22Rv1 (cell line): ENCODE measurements at regions not wholly inside any gene's neighbourhood (a gene's known extent, or its start where the extent isn't known, plus 50 kb on each side); places are given as distances from the start of the nearest gene placed in this dataset.
A peak's percentile ranks its signal among the peaks of the same experiment; 100 is the strongest.

Experiments
- H3K27ac ChIP-seq: fragments of 450-650 bp; 2 replicates; pipeline ENCODE4 v1.5.1; 2017
- CTCF ChIP-seq: fragments of 450-650 bp; IDR thresholded peaks from 2 replicates; pipeline ENCODE4 v1.5.1; 2017; ENCODE audit warnings: mild to moderate bottlenecking
- ZFX ChIP-seq: fragments of 450-650 bp; IDR thresholded peaks from 2 replicates; pipeline ENCODE4 v1.6.1; 2017; ENCODE audit warnings: antibody characterized with exemption, borderline replicate concordance

- no peak overlapping the region for H3K27ac ChIP-seq
- TF ChIP-seq CTCF (no peak), ZFX (no peak)
These were observed 214.3 kb downstream of the ARRDC4 start for GRCh38 chr15:98174841-98175240.

- H3K27ac ChIP-seq = no peak overlapping the region
- TF ChIP-seq ZFX = no peak
- TF ChIP-seq CTCF = peak; percentile 70
These were observed 217.6 kb downstream of the ARRDC4 start for GRCh38 chr15:98177966-98178592.

GRCh38 chr15:98178861-98179260, 218.4 kb downstream of the ARRDC4 start:
- TF ChIP-seq ZFX = no peak
- TF ChIP-seq CTCF = no peak

GRCh38 chr15:98187549-98187948, 227.0 kb downstream of the ARRDC4 start:
- H3K27ac ChIP-seq = no peak overlapping the region
- TF ChIP-seq ZFX = no peak
- no peak for TF ChIP-seq CTCF

More at GRCh38 chr15:98178861-98179260, 218.4 kb downstream of the ARRDC4 start:
- H3K27ac ChIP-seq = no peak overlapping the region

- TF ChIP-seq ZFX (no peak), CTCF (no peak)
- H3K27ac ChIP-seq = no peak overlapping the region
These were observed 230.4 kb downstream of the ARRDC4 start for GRCh38 chr15:98190914-98191313.

- TF ChIP-seq CTCF (no peak), ZFX (no peak)
- H3K27ac ChIP-seq = no peak overlapping the region
These were observed 235.3 kb downstream of the ARRDC4 start for GRCh38 chr15:98195796-98196195.

GRCh38 chr15:98196371-98196770, 235.9 kb downstream of the ARRDC4 start:
- no peak overlapping the region for H3K27ac ChIP-seq
- TF ChIP-seq CTCF = no peak
- no peak for TF ChIP-seq ZFX
